ENCODE measurements at regions not wholly inside any gene's neighbourhood (a gene's known extent, or its start where the extent isn't known, plus 50 kb on each side); places are given as distances from the start of the nearest gene placed in this dataset.
A peak's percentile ranks its signal among the peaks of the same experiment; 100 is the strongest.

DNA sequence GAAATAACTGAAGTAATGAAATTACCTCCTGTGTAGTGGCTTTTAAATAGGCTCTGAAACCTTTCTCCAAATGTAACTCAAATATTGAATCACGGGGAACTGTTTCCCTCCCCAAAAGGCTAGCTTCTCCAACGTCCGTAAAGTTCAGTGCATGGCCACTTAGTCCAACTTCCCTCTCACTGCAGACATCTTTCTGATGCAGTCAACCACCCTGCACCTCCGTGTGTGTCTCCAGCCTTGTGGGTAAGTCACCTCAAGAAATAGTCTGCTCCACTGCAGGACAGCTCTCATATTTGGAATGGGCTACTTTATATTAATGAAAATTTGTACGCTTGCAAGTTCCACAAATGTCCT is 152.5 kb upstream of the CYRIA start:
- no peak for DNase-seq (ENCODE audit: low spot score)

GRCh38 chr2:16817305-16818202 is 151.9 kb upstream of the CYRIA start:
- no peak for DNase-seq (ENCODE audit: low spot score)

DNA sequence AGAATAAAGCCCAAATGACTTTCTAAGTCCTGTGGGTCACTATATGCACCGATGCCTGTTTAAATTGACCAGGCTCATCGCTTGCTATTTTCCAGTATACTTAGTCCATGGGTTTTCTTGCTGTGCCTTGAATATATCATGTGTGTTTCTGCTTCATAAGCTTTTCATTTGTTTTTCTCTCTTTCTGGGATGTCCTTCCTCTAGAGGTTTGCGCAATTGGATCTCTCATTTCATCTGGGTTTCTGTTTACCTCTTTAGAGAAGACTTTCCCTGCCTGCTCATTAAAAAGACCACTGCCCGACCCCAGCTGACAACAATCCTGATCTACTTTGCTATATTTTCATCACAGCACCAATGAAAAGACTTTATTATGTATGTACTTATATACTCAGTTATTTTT is 150.9 kb upstream of the CYRIA start:
- no peak for DNase-seq (ENCODE audit: low spot score)

DNA sequence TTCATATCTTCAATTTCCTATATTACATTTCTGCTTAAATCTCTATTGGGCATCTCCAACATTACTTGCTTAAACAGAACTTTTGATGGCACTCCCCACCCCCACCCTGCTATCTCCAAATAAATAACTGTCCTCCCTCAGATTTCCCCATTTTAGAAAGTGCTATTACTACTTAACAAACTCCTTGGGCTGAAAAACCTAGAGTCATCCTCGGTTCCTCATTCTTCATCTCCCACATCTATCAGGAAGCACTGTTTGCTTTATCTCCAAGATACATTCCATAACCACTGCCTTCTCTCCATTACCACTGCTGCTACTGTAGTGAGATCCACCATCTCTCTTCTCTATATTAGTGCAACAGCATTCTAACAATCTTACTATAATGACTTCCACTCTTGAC is 150.4 kb upstream of the CYRIA start:
- DNase-seq (ENCODE audit: low spot score), result no peak

DNA sequence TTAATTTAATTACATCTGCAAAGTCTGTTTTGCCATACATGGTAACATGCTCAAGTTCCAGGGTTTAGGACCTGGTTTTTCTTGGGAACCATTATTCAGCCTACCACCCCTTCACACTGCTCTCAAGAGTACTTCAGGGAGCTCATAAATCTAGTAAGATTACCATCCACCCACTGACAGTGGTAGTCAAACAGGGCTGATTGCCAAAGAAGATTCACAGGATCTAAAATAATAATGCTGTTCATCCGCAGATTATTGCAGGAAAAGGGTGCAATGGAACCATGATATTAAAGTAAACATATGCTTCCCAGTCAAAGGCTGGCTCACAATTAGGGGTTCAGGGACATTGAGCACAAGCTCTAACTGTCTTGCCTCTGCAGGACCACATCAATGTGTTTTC is 148.0 kb upstream of the CYRIA start:
- no peak for DNase-seq (ENCODE audit: low spot score)

DNA sequence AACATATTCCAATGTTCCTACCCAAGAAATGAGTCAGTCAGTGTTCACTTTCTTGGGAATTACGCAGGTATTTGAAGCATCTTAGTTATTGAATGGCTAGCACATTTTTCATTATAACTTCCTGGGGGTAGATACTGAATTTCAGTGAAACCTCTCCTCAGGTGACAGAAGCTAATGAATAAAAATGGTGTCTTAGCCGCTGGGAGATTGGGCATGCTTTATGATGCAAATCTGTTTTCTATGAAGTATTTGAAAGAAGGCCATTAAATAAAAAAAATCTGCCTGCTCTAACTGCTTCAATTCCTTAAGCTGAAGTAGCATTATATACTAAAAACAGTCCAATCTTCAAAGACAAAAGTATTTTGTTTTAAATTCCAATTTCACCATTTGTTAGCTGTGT is 132.8 kb upstream of the CYRIA start:
- no peak for DNase-seq (ENCODE audit: low spot score)

DNA sequence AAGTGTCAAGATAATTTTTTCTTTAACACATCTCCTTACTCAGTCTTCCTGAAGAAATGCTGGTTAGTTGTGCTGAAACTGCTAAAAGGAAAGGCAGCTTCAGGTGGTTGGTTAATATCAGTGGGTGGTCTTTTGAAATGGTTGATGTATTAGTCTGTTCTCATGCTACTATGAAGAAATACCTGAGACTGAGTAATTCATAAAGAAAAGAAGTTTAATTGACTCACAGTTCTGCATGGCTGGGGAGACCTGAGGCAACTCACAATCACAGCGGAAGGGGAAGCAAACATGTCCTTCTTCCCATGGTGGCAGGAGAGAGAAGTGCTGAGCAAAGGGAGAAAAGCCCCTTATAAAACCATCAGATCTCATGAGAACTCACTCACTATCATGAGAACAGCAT is 125.9 kb upstream of the CYRIA start:
- DNase-seq (ENCODE audit: low spot score), result no peak

GRCh38 chr2:16785149-16785548 is 119.5 kb upstream of the CYRIA start:
- DNase-seq (ENCODE audit: low spot score), result no peak

DNA sequence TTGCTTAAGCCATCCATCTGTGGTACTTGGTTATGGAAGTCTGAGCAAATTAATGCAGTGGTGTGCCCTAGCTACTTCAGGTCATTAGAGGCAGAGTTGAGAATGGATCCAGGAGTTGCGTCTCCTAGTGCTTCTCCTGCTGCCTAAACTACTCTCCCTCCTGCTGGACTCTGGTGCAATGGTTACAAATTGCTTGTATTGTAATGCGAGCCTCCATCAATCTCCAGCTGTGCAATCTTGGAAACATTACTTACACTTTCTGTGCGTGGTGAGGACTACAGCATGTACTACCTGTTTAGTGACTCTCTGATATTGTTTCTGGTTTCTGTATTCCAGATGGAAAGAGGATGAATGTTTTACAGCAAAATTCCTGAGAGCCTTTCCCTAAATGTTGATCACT is 119.0 kb upstream of the CYRIA start:
- no peak for DNase-seq (ENCODE audit: low spot score)

DNA sequence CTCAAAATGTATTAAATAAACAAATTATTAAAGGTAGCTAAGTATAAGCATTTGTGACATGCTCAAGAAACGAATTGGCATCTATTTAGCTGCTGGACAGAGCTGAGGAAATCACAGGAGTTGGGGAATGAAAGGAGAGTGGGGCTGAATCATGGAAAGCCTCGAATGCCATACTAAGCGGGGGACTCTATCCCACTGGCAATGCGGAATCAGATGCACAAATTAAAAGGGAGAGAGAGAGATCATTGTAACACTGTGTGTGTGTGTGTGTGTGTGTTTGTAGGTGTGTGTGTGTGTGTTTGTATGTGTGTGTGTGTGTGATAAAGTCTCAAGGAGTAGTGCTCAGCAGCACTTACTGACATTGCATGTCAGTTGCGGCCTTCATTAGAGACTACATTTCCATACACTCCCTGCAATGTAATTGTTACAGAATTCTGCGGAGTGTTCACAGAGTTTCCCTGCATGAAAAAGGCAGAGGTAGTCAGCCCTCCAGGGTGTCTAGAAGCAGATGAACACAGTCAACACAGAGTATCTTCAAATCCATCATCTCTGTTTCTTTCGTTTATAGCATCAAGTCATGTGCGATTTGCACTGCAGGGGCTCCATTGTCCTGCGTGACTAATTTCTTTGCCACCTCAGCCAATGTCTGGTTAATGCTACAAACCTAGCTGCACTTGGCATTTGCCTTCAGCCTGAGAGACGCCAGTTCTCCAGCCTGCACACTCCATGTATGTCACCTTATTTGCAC is 111.7 kb upstream of the CYRIA start:
- DNase-seq (ENCODE audit: low spot score), result no peak

DNA sequence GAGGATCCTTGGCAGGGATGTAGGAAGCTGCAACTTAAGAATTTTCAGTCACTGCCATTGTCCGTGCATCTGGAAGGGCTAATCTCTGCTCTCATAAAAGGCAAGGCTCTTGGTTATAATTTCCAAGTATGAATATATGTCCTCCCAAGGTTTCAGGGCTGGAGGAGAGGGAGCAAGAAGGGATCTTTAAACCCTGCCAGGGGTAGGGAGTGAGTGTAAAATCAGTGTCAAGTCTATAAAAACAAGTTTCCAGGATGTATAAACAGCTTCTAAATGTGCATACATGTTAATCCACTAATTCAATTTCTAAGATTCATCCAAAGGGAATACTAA is 110.2 kb upstream of the CYRIA start:
- no peak for DNase-seq (ENCODE audit: low spot score)

- no peak for DNase-seq (ENCODE audit: low spot score)
These were observed 109.6 kb upstream of the CYRIA start for GRCh38 chr2:16774980-16775898.

GRCh38 chr2:16774091-16774490 is 108.5 kb upstream of the CYRIA start:
- no peak for DNase-seq (ENCODE audit: low spot score)

DNA sequence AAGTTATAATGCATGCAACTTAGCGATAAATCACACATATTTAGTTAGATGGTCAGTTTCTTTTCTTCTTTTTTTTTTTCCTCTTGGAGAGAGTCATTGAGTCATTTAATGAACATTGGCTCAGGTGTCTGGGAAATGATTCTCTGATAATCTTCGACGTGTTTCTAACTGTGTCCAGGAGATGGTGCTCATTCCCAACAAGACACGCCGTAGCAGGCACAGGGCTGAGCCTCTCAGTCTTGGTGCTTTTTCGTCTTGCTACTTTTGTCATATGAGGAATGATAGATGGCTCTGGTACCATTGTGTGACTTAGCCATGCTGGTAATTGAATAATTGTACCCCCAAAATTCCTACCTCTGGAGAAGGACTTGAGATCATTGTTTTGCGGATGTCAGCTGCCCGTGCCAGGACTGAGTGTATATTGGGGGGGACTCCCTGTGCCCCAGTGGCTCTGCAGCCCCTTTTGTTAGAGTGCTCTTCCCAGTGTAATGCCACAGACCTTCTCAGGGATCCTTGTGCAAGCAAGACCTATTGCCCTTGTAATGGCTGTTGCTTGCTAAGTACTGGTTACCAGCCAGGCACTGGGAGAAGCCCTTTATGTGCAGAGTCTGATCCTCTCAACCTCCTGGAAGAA is 107.6 kb upstream of the CYRIA start:
- peak; percentile 13 for DNase-seq (ENCODE audit: low spot score)

DNA sequence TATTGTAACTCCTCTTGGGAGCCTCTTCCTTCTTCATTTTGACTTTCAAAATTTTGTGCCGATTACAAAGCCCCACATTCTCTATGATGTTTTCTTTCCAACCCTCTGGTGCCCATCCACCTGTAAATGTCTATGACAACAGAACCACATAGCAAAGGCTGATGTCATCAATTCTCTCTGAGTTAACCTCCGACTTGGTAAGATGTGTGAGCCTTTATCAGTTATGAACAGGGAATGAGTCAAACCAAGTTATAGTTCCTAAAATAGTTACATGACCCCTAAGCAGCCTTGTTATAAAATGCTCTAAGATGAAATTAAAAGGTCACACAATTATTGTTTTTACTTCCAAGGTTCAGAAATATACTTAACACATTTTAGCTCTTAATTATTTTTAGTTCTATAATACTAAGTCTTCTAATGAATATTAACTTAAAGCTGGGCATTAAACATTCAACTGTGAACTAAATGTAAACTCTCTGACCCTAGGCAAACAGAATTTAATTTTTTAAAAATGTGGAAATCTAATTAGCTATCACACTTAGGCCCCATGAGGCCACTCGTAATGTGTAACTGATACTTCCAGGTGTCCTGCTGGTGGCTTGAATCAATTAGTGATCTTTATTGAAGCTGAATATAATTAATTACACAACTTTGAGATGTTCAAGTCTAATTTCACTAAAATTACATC is 102.3 kb upstream of the CYRIA start:
- no peak for DNase-seq (ENCODE audit: low spot score)

DNA sequence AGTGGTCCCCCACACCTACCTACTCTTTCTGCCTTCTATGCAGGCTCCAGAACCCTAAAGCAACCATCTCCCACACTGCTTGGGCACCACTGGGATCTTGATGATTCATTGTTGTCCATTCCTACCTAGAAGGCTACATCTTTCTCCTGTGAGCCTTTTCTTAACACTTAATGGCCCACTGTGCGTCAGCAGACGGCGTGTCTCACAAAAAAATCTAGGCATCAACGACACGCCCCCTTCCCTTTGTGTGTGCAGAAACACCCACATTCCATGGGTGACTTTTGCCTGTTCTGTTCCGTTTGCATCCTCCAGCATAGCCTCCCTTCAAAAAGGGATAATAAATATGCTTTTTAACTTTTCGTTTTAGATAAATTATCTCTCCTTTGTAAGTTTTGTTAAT is 99.7 kb upstream of the CYRIA start:
- DNase-seq (ENCODE audit: low spot score), result no peak

- no peak for DNase-seq (ENCODE audit: low spot score)
These were observed 98.9 kb upstream of the CYRIA start for GRCh38 chr2:16764487-16764886.

DNA sequence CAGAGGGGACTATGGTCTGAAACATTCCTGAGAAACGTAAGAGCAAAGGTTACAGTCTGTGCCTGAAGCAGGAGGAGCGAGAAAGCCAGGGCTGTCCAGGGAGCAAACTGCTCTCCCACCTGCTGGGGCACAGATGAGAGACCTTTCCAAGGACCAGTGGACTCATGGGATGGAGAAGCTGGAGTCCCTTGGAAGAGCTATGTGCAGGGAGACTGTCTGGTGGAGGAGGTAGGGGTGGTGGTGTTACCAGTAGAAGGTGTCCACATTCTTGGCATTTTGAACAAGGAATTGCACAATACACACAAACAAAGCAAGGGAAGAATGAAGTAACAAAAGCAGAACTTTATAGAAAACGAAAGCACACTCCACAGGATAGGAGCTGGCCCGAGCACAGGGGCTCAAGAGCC is 97.9 kb upstream of the CYRIA start:
- DNase-seq (ENCODE audit: low spot score), result no peak

DNA sequence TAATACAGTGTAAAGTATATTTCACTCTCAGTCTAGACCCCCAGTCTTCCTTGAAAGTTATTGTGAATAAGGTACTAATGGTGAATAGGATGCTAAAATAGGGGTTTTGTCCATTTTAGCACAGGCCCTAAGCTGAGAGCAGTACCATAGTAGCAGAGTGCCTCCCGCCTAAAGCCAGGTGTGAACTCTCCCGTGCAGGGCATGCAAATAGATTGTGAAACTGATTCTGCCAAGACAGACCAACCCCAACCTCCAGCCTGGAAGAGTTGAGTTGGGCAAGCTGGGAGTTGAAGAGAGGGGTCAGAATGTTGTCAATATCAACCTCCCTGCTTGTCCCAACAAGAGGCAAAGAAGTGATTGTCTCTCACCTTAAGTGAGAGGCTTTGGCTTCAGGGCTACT is 97.4 kb upstream of the CYRIA start:
- no peak for DNase-seq (ENCODE audit: low spot score)

DNA sequence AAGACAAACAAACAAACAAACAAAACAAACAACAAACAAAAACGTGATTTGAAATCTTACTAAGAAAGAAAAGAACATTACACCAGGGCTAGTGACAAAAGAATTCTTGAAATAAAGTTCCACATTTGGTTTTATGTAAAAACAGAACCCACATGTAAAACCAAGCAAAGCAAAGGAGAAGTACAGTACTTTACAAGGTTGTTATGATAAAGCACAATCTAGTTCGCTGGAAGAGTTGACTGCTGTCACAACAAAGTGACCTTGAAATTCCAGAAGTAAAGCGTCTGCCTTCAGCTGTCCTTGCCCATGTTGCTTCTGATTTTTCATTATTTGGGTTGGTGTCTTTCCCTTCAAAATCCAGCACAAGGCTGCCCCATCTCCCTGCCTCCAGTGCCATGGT is 94.8 kb upstream of the CYRIA start:
- no peak for DNase-seq (ENCODE audit: low spot score)
